Tongue (tissue), 1 donor: ENCODE measurements at regions not wholly inside any gene's neighbourhood (a gene's known extent, or its start where the extent isn't known, plus 50 kb on each side); places are given as distances from the start of the nearest gene placed in this dataset.

ENCODE experiments used
- DNase-seq: peaks from one replicate; pipeline ENCODE4 v3.0.0-alpha.2; 2015

GRCh38 chr16:55225972-55226542, 97.9 kb upstream of the IRX6 start:
- DNase-seq: no peak

DNA sequence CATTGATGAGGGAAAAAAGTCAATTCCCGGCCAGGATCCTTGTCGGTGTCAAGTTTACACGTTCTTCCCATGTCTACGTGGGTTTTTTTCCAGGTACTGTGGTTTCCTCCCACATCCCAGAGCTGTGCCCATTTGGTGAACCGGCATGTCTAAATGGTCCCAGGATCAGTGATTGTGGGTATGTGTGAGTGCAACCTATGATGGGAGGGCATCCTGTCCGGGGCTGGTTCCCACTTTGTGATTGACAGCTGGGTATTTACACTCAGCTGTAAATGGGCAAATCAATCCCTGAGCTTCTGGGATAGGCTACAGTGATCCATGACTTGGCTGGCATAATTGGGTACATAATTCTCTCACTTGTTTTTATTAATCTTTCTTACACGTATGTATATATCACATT, 91.2 kb upstream of the IRX6 start:
- DNase-seq: no peak

GRCh38 chr16:55233464-55233863, 90.5 kb upstream of the IRX6 start:
- DNase-seq: no peak

- no peak for DNase-seq
Observed at GRCh38 chr16:55236655-55237054, 87.3 kb upstream of the IRX6 start.

DNA sequence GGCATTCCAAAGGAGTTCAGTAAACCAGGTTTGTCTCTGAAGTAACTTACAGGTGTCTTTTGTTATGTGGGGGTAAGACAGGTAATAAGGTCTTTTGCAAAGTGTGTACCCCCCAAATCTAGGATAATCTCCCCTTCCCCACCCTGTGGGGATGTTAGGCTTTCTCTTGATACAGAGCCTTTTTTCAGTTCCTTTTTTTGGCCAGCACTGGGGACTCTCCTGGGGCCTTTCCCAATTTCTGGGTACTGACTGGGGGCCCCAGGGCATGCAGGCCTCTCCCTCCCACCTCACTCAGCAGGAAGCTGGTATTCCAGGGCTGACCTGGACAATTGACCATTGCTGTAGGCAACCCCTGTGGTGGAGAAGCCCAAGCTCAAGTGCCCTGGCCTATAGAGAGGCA, 84.3 kb upstream of the IRX6 start:
- no peak for DNase-seq

DNA sequence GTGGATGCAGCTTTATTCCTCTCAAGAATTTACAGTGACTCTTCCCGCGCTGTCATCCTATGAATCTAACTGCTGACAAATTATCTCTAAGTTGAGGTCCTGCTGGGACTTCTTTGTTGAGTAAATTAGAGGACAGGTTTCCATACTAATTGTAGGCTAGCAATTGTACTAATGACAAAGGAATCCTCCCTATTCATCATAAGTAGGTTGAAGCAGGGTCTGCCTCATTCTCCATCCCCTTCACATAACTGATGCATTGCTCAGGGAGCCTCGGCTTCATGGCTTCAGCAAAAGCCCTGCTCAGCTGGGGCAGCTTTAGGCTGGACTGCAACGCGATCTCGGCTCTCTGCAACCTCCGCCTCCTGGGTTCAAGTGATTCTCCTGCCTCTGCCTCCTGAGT, 83.1 kb upstream of the IRX6 start:
- DNase-seq: no peak

DNA sequence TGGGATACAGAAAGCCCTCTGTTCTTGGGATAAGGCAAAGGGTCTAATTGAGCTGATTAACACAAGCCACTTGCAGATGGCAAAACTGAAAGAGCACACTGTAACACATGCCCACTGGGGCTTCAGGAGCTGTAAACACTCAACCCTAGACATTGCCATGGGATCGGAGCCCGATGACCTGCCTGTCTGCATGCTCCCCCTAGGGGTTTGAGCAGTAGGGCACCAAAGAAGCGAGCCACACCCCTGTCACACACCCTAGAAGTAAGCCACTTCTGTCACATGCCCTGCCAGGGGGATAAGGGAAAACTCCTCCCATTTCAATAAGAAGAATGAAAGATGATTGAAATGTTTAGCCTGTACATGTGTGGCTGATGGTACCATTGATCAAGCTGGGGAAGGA, 81.3 kb upstream of the IRX6 start:
- no peak for DNase-seq

DNA sequence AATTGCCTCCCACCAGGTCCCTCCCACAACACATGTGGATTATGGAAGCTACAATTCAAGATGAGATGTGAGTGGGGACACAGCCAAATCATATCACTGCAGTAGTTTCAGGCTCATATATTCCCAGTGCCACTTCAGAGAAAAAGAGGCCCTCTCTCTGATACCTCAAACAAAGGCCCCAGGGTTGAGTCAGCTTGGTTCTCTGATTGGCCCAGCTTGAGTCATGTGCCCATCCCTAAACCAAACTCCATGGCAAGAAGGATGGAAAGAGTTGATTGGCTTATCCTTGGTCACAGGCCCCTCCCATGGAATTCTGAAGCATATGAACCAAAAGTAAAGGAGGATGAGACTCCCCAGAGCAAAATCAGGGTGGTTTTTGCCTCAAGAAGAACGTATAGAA, 75.9 kb upstream of the IRX6 start:
- no peak for DNase-seq

DNA sequence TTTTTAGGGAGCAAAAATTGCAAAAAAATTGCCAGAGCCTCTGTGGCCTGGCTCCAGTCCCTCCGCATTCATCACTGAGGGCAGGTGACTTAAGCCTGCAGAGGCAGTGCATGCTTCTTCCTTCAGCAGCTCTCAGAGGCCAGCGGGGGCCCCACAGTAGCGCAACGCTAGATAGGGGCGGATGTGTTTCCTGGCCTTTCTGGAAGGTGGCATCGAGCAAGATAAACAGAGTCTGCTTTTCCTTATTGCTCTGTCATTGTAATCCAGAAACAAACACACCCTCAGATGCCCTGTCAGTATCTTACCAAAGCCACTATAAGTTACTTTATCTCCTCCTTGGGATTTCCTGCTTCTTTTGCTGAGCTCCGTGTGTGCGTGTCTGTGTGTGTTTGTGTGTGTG, 75.5 kb upstream of the IRX6 start:
- DNase-seq: no peak

- no peak for DNase-seq
Observed at GRCh38 chr16:55249361-55249760, 74.6 kb upstream of the IRX6 start.

- no peak for DNase-seq
Observed at GRCh38 chr16:55249936-55250335, 74.1 kb upstream of the IRX6 start.

- peak; percentile 71 for DNase-seq
Observed at GRCh38 chr16:55250701-55251100, 73.3 kb upstream of the IRX6 start.

DNA sequence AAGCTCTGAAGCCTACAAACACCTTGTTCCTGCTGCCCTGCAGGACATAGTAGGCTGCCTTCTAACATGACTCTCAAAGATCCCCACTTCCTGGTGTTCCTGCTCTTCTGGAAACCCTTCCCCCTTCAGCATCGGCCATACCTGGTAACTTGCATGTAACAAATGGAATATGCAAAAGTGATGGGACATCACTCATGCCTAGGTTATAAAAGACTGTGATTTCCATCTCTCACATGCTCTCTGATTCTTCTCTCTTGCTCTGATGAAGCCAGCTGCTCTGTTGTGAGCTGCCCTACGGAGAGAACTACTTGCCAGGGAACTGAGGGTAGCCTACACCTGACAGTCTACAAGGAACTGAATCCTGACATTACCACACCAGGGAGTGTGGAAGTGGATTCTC, 72.9 kb upstream of the IRX6 start:
- no peak for DNase-seq

- DNase-seq: no peak
Observed at GRCh38 chr16:55252577-55252976, 71.4 kb upstream of the IRX6 start.

DNA sequence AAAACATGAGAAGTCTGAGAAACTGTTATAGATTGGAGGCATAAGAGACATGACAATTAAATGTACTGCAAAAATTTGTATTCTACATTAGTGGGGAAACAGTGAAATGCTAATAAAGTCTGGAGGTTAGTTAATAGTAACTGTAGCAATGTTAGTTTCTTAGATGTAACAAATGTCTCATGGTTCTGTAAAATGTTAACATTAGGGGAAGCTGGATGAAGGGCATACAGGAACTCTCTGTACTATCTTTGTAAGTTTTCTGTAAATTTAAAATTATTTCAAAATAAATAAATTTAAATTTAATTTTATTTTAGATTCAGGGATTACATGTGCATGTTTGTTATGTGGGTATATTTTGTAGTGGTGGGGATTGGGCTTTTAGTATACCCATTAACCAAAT, 70.0 kb upstream of the IRX6 start:
- no peak for DNase-seq

- DNase-seq: no peak
Observed at GRCh38 chr16:55255733-55256282, 68.2 kb upstream of the IRX6 start.

DNA sequence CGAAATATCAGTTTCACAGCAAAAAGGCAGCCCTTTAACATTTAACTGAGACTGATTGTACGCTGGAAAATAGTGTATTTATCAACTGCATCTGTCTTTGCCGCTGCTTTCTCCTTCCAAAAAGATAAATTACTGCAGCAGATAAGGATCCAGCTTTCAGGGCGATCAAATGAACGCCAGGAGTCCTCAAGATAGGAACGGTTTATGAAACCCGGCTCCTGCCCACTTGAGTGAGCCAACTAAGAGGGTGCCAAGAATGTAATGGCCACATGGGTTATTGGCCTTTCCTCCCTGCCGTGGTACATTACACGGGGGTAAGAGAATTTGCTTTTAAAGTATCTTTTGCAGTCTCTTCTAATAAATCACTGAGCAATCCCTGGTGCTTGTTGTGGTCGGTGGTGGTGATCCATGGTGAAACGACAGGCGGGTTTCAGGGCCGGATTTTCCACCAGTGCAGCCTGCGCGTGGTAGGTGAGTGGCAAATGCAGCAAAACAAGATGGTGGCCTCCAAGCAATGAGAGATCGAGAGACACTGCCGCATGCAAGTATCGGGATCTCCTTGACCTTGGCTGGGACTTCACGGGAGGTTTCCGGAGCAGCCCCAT, 67.5 kb upstream of the IRX6 start:
- no peak for DNase-seq

DNA sequence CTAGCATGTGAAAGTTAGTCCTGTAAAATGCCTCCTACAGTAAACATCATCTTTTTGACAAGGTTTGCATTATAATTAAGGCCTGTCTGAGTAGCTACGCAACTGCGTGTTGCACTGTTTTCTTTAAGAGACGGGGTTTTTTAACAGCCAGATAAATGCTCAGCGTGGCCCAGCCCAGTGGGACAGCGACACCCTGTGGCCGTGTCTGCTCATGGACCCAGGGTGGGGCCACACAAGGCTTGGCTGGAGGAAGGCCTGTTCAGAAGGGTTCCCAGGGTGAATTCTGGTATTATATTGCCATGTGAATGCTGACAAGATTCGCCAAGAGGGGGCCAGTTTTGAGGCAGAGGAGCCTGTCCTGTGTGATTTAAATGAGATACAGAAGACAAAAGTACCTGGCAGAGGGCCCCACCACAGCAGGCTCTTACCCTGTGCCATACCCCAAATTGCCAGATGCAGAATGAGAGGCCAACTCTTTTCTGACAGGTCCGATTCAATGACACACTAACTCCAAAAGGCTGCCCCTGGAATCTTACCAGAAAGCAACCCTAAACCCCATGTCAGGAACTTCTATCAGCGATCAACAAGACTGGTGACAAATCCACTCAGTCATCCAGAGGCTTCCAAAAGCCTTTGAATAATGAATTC, 65.9 kb upstream of the IRX6 start:
- DNase-seq: peak; percentile 69

GRCh38 chr16:55261301-55261700, 62.7 kb upstream of the IRX6 start:
- DNase-seq: no peak

- DNase-seq: no peak
Observed at GRCh38 chr16:55263271-55264250, 60.4 kb upstream of the IRX6 start.

DNA sequence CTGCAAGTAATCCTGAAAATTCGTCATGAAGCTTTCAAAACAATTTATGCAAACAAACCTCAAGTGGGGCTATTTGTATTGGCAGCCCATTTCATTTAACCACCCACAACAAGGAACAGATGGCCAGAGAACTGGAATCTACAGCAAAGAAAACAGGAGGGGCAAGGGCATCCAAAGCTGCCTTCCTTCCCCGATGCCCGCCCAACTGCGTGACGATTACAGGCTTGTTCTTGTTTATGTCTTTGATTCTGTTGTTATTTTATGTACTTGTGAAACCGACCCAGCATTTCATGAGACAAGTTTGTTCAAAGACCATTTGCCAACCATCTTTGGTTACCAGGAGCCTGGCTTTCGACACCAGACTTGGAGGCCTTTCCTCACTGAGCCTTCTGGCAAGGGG, 59.1 kb upstream of the IRX6 start:
- DNase-seq: no peak

DNA sequence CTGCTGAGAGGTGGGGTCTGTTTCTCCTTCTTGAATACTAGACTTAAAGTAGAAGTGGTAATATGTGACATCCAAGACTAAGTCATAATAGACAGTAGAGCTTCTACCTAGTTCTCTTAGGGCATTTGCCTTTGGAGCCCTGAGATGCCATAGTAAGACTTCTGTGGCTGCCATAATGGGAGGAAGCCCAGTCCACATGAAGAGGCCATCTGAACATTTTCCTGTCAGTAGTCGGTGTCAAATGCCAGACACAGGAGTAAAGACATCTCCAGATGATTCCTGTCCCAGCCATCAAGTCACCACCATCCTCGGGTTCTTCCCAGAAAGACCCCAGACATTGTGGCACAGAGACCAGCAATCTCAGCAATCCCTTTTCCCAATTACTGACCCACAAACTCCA, 58.1 kb upstream of the IRX6 start:
- no peak for DNase-seq
